VCaP (cell line): ENCODE measurements at regions not wholly inside any gene's neighbourhood (a gene's known extent, or its start where the extent isn't known, plus 50 kb on each side); places are given as distances from the start of the nearest gene placed in this dataset.

Experiments
- H3K27ac ChIP-seq: fragments of 450-650 bp; 2 replicates; pipeline ENCODE4 v1.5.1; 2017
- CTCF ChIP-seq: fragments of 450-650 bp; conservative IDR thresholded peaks from 2 replicates; pipeline ENCODE4 v1.5.1; 2017; ENCODE audit warnings: mild to moderate bottlenecking, moderate library complexity

GRCh38 chr6:150529646-150530045, 70.0 kb upstream of the PLEKHG1 start:
- no peak for TF ChIP-seq CTCF
- H3K27ac ChIP-seq: no peak overlapping the region

DNA sequence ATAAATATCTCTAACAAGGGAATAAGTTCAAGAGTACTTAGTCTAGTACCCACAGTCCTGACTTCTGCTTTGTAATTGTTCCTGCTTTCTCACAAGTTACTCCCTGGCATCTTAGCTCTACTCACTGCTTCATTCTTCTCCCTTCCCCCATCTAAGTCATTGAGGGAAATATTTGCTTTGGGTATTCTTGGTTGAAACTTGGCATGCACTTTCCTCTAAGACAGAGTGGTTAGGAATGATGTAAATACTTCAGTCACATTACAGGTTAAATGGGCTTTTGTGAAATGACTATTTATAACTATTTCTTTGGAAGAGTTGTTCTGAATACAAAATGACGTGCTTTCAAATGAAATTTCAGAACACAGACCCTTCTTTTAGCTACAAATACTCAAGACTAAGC, 67.7 kb upstream of the PLEKHG1 start:
- no peak overlapping the region for H3K27ac ChIP-seq
- no peak for TF ChIP-seq CTCF

GRCh38 chr6:150534553-150534952, 65.1 kb upstream of the PLEKHG1 start:
- H3K27ac ChIP-seq: no peak overlapping the region
- no peak for TF ChIP-seq CTCF

DNA sequence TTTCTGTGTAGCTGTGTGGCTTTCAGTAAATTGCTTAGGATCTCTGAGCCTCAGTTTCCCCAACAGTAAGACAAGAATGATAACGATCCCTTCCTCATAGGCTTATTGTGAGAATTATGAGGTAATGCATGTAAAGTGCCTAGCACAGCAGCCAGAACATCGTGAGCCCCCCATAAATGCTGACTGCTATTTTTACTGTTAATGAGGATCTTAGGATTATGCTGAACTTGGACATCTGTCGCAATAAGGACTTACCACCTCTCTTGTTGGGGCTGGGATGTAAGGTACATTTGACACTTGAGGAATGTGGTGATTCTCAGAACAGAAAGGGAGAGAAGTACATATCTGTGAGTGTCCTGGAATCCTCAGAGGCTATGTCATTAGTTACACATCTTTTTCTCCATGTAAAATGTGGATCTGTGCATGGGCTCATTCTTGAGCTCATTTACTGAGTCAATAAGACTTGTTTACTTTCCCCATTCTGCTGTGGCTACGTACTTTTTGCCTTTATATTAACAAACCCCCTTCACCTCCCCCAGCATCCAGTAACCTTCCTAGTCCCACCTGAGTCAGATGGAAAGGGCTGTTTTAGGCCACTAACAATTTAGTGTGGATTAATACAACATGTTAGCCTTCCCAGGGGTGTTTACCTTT, 64.4 kb upstream of the PLEKHG1 start:
- no peak for TF ChIP-seq CTCF

GRCh38 chr6:150535818-150536220, 63.9 kb upstream of the PLEKHG1 start:
- H3K27ac ChIP-seq: no peak overlapping the region
- TF ChIP-seq CTCF: no peak

More for the DNA sequence above, 64.4 kb upstream of the PLEKHG1 start:
- no peak overlapping the region for H3K27ac ChIP-seq

DNA sequence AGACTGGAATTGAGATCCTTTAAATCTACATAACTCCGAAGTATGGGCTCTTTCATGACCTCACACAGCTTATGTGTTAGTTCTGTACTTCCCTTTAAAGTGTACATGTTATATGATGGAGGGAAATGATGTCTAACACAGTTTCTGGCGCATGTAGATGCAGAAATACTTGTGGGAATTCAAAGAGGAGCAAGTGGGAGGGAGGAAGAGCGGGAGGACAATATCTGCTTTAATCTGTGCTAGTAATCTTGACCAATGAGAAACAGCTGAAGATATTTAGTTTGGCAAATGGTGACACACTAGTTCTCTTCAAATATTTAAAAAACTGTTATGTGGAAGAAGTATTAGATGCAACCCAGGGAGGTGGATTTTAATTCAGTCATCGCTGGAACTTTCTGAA, 62.9 kb upstream of the PLEKHG1 start:
- no peak for TF ChIP-seq CTCF
- H3K27ac ChIP-seq: no peak overlapping the region

DNA sequence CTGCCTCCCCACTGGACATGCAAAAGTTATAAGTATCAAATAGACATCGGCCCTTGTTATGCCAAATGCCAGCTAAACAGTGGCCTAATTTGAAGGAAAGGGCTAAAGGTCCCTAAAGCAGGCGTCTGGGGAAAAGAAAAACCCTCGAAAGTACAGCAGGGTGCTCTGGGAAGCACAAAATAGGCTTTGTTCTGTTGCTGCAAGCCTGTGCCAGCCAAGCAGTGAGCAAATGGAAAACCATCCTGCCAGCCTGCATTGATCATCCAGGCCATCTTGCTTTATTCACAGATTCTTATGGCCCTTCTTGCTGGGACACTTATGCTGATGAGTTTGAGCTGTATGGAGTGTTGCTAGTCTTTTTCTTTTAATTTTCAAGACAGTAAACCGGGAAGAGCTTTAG, 62.2 kb upstream of the PLEKHG1 start:
- no peak for TF ChIP-seq CTCF
- no peak overlapping the region for H3K27ac ChIP-seq

DNA sequence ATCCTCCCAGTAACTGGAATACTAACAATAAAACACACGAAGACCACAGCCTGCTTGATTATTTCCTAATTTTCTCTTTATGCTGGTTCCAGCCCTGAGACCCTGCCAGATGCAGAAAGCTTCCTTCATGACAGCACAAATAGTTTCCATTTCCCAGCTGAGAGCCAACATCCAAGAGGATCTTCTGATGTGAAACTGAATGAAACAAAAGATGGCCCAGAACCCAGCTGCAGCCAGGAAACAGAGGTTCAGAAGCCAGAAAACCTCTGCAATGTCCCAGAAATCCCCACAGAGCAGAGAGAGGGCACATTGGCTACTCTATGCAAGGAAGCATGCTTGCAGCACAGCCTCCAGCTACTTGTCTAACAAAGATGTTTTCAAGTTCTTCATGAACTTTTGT, 61.8 kb upstream of the PLEKHG1 start:
- no peak for TF ChIP-seq CTCF
- H3K27ac ChIP-seq: no peak overlapping the region
